SK-N-SH (cell line): ENCODE measurements at regions not wholly inside any gene's neighbourhood (a gene's known extent, or its start where the extent isn't known, plus 50 kb on each side); places are given as distances from the start of the nearest gene placed in this dataset.

Experiments used
- CTCF ChIA-PET: fragments of 300-600, 350-600 bp; formaldehyde crosslinking; extraction: SDS; loops from one replicate; lab custom pipeline; 2021; lab: Yijun Ruan, JAX
- POLR2A ChIA-PET: fragments of 350-600 bp; sonication (Branson Sonifier 250); formaldehyde crosslinking; extraction: SDS; loops from one replicate; lab custom pipeline; 2020; ENCODE audit warnings: antibody characterized with exemption, inconsistent platforms; lab: Yijun Ruan, JAX
- DNase-seq: peaks from one replicate; pipeline ENCODE4 v3.0.0; 2012
- H2AFZ ChIP-seq: fragments of 200-600 bp; sonication (generic); 2 replicates; pipeline ENCODE4 v1.8.1; 2016; ENCODE audit warnings: antibody characterized with exemption, mild to moderate bottlenecking, low read depth
- H3F3A ChIP-seq: fragments of 200-600 bp; sonication (generic); replicated peaks from 2 replicates; pipeline ENCODE3; 2016; ENCODE audit warnings: antibody characterized with exemption, mild to moderate bottlenecking; ENCODE audit not compliant: insufficient read depth
- H3K27ac ChIP-seq, 2 experiments: fragments of 200-500 bp in 1 of 2; fragments of 200-600 bp in 1 of 2; sonication (Bioruptor generic) in 1 of 2; sonication (generic), shearing (Covaris generic) in 1 of 2; 2 replicates each; pipeline versions ENCODE4 v1.5.1 to v1.6.1; 2014 to 2016; ENCODE audit warnings: low read depth in 2 of 2, inconsistent platforms in 1 of 2, low read length in 1 of 2, mild to moderate bottlenecking in 1 of 2, mixed read lengths in 1 of 2
- H3K27me3 ChIP-seq: fragments of 200-600 bp; sonication (generic), shearing (Covaris generic); 2 replicates; pipeline ENCODE4 v1.6.1; 2016; ENCODE audit warnings: mixed run types; ENCODE audit not compliant: insufficient read depth
- H3K36me3 ChIP-seq, 2 experiments: fragments of 200-500 bp in 1 of 2; fragments of 200-600 bp in 1 of 2; sonication (Bioruptor generic) in 1 of 2; sonication (generic) in 1 of 2; replicated peaks in 1 of 2; 2 replicates each; pipeline versions ENCODE3 to v1.5.1; 2014 to 2016; ENCODE audit warnings: low read length in 1 of 2, mild to moderate bottlenecking in 1 of 2; ENCODE audit not compliant: insufficient read depth in 2 of 2, control insufficient read depth in 1 of 2
- H3K4me1 ChIP-seq, 2 experiments: fragments of 200-500 bp in 1 of 2; fragments of 200-600 bp in 1 of 2; sonication (Bioruptor generic) in 1 of 2; sonication (generic), shearing (Covaris generic) in 1 of 2; 2 replicates each; pipeline versions ENCODE4 v1.5.1 to v1.6.1; 2014 to 2016; ENCODE audit warnings: low read depth in 1 of 2, low read length in 1 of 2, mixed run types in 1 of 2; ENCODE audit not compliant: insufficient read depth in 2 of 2, control insufficient read depth in 1 of 2
- H3K4me2 ChIP-seq: fragments of 200-600 bp; sonication (generic), shearing (Covaris generic); 2 replicates; pipeline ENCODE4 v1.6.1; 2017; ENCODE audit warnings: mixed run types
- H3K4me3 ChIP-seq, 2 experiments: fragments of 200-500 bp in 1 of 2; fragments of 200-600 bp in 1 of 2; sonication (Bioruptor generic) in 1 of 2; sonication (generic), shearing (Covaris generic) in 1 of 2; 2 replicates each; pipeline versions ENCODE4 v1.5.1 to v1.8.1; 2014 to 2016; ENCODE audit warnings: low read depth in 2 of 2, inconsistent platforms in 1 of 2, low read length in 1 of 2, mild to moderate bottlenecking in 1 of 2, mixed read lengths in 1 of 2, moderate library complexity in 1 of 2
- H3K79me2 ChIP-seq: fragments of 200-600 bp; sonication (generic); 2 replicates; pipeline ENCODE4 v1.8.1; 2017; ENCODE audit warnings: mild to moderate bottlenecking; ENCODE audit not compliant: insufficient read depth
- H3K9ac ChIP-seq: fragments of 200-600 bp; sonication (generic); 2 replicates; pipeline ENCODE4 v1.6.1; 2017; ENCODE audit warnings: mixed run types
- H3K9me2 ChIP-seq: fragments of 200-600 bp; sonication (generic); 2 replicates; pipeline ENCODE4 v1.6.1; 2017; ENCODE audit warnings: mixed run types
- H3K9me3 ChIP-seq: fragments of 200-600 bp; sonication (generic); 2 replicates; pipeline ENCODE4 v1.6.1; 2017; ENCODE audit warnings: mixed run types, mild to moderate bottlenecking, moderate library complexity
- H4K20me1 ChIP-seq: fragments of 200-600 bp; sonication (generic); 2 replicates; pipeline ENCODE4 v1.6.1; 2017; ENCODE audit warnings: mild to moderate bottlenecking, mixed run types; ENCODE audit not compliant: insufficient read depth
- CHD2 ChIP-seq: fragments of 150-350 bp; IDR thresholded peaks from 2 replicates; pipeline ENCODE4 v1.6.1; 2018; ENCODE audit warnings: low read length; ENCODE audit not compliant: partially characterized antibody
- FOSL2 ChIP-seq: IDR thresholded peaks from 2 replicates; pipeline ENCODE4 v1.4.0; 2012; ENCODE audit warnings: low read depth, mild to moderate bottlenecking, moderate library complexity, borderline replicate concordance
- FOXM1 ChIP-seq: IDR thresholded peaks from 2 replicates; pipeline ENCODE4 v1.4.0; 2012; ENCODE audit warnings: low read depth, mild to moderate bottlenecking
- GABPA ChIP-seq: IDR thresholded peaks from 2 replicates; pipeline ENCODE4 v1.4.0; 2012; ENCODE audit warnings: low read depth, mild to moderate bottlenecking
- MEF2A ChIP-seq: IDR thresholded peaks from 2 replicates; pipeline ENCODE4 v1.4.0; 2012; ENCODE audit warnings: low read depth, borderline replicate concordance
- NFIC ChIP-seq: IDR thresholded peaks from 2 replicates; pipeline ENCODE4 v1.4.0; 2012; ENCODE audit warnings: borderline replicate concordance
- POLR2AphosphoS5 ChIP-seq: IDR thresholded peaks from 2 replicates; pipeline ENCODE4 v1.6.1; 2012; ENCODE audit warnings: low read depth, low read length
- RAD21 ChIP-seq: IDR thresholded peaks from 2 replicates; pipeline ENCODE4 v1.6.1; 2012; ENCODE audit warnings: mild to moderate bottlenecking, low read length
- RFX5 ChIP-seq: IDR thresholded peaks from 2 replicates; pipeline ENCODE4 v1.6.1; 2012; ENCODE audit warnings: mild to moderate bottlenecking, improper control_type of control experiment, low read length
- SMC3 ChIP-seq: IDR thresholded peaks from 2 replicates; pipeline ENCODE4 v1.6.1; 2012; ENCODE audit warnings: low read depth, low read length, improper control_type of control experiment
- TCF12 ChIP-seq: IDR thresholded peaks from 2 replicates; pipeline ENCODE4 v1.4.0; 2012
- TEAD4 ChIP-seq: IDR thresholded peaks from 2 replicates; pipeline ENCODE4 v1.4.0; 2012; ENCODE audit warnings: mild to moderate bottlenecking, borderline replicate concordance; ENCODE audit not compliant: insufficient read depth
- YY1 ChIP-seq: IDR thresholded peaks from 2 replicates; pipeline ENCODE4 v1.4.0; 2012; ENCODE audit warnings: low read depth, mild to moderate bottlenecking
- WGBS: methylation state at CpG from one replicate; pipeline ENCODE4 v1.1.6; 2017; ENCODE audit warnings: low lambda C conversion rate; 5-methylcytosine and 5-hydroxymethylcytosine counted together
- TF ChIP-seq, protein P1 (sequence below): IDR thresholded peaks from 2 replicates; pipeline ENCODE4 v1.6.1; 2012; ENCODE audit warnings: mild to moderate bottlenecking, low read depth, low read length, moderate library complexity
- TF ChIP-seq, protein P2 (sequence below): IDR thresholded peaks from 2 replicates; pipeline ENCODE4 v1.4.0; 2012; ENCODE audit warnings: low read depth, borderline replicate concordance
- TF ChIP-seq, protein P3 (sequence below): IDR thresholded peaks from 2 replicates; pipeline ENCODE4 v1.4.0; 2012; ENCODE audit warnings: low read depth
- TF ChIP-seq, protein P4 (sequence below): IDR thresholded peaks from 2 replicates; pipeline ENCODE4; 2012

DNA sequence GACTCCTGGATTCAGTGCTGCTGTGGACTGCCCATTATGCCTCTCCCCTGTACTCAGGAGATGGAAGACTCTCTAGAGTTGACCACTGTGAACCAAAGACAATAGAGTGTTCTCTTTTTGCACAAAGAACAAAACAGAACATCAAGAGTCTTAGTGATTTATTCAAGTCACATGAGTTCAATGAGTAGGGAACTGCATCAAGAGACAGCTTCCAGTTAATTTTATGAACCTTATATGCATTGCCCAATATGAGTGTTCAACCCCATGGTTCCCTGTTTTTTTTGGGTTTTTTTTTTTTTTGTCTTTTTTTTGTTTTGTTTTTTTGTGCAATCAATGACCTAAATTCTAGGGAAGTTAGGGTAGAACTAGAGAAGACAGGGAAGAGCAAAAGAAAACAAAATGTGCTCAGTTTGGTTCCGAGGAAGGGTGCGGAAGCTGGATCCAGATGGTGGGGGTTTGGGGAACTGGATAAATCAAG lies 224.3 kb downstream of the MAFB start:
- Histone ChIP-seq H3K9me2 (no peaks in the 10 kb centered on the region), H2AFZ (no peak overlapping the region), H3K9ac (no peak overlapping the region), H4K20me1 (no peaks in the 10 kb centered on the region), H3F3A (no peaks in the 10 kb centered on the region), H3K27ac (no peak overlapping the region), H3K36me3 (no peaks in the 10 kb centered on the region), H3K4me3 (no peak overlapping the region), H3K9me3 (no peaks in the 10 kb centered on the region), H3K4me2 (no peak overlapping the region), H3K27me3 (no peaks in the 10 kb centered on the region), H3K4me1 (peaks cover 0 to 3% of the 10 kb centered on the region in 2 experiments; a peak in 2 of 4 replicates), H3K79me2 (no peaks in the 10 kb centered on the region)
- WGBS: 77% methylated on average over 2 of the region's 2 CpGs
- ChIA-PET POLR2A (no interaction called here), CTCF (interaction anchor here (1.2 kb wide), 1 partner anchor 10 kb away, joined by 3 read pairs; no protein-coding TSS in a partner anchor)
- DNase-seq: no peak
- TF ChIP-seq FOXM1 (no peak), CHD2 (no peak)
- TF ChIP-seq, protein P1, sequence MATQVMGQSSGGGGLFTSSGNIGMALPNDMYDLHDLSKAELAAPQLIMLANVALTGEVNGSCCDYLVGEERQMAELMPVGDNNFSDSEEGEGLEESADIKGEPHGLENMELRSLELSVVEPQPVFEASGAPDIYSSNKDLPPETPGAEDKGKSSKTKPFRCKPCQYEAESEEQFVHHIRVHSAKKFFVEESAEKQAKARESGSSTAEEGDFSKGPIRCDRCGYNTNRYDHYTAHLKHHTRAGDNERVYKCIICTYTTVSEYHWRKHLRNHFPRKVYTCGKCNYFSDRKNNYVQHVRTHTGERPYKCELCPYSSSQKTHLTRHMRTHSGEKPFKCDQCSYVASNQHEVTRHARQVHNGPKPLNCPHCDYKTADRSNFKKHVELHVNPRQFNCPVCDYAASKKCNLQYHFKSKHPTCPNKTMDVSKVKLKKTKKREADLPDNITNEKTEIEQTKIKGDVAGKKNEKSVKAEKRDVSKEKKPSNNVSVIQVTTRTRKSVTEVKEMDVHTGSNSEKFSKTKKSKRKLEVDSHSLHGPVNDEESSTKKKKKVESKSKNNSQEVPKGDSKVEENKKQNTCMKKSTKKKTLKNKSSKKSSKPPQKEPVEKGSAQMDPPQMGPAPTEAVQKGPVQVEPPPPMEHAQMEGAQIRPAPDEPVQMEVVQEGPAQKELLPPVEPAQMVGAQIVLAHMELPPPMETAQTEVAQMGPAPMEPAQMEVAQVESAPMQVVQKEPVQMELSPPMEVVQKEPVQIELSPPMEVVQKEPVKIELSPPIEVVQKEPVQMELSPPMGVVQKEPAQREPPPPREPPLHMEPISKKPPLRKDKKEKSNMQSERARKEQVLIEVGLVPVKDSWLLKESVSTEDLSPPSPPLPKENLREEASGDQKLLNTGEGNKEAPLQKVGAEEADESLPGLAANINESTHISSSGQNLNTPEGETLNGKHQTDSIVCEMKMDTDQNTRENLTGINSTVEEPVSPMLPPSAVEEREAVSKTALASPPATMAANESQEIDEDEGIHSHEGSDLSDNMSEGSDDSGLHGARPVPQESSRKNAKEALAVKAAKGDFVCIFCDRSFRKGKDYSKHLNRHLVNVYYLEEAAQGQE: no peak

GRCh38 chr20:40463171-40463570 lies 225.9 kb downstream of the MAFB start:
- H3K4me2 ChIP-seq: no peak overlapping the region
- no peak overlapping the region for H3K9ac ChIP-seq
- no peaks in the 10 kb centered on the region for H3K27me3 ChIP-seq
- no peaks in the 10 kb centered on the region for H3K36me3 ChIP-seq
- H3K9me3 ChIP-seq: no peaks in the 10 kb centered on the region
- H3K4me1 ChIP-seq: peaks cover 0 to 3% of the 10 kb centered on the region in 2 experiments; a peak in 2 of 4 replicates
- no peaks in the 10 kb centered on the region for H4K20me1 ChIP-seq
- TF ChIP-seq GABPA (no peak), MEF2A (no peak), NFIC (no peak), YY1 (no peak), TEAD4 (no peak), RFX5 (no peak), FOSL2 (no peak), TCF12 (no peak), POLR2AphosphoS5 (no peak), SMC3 (no peak), RAD21 (no peak), FOXM1 (no peak)
- TF ChIP-seq, protein P2, sequence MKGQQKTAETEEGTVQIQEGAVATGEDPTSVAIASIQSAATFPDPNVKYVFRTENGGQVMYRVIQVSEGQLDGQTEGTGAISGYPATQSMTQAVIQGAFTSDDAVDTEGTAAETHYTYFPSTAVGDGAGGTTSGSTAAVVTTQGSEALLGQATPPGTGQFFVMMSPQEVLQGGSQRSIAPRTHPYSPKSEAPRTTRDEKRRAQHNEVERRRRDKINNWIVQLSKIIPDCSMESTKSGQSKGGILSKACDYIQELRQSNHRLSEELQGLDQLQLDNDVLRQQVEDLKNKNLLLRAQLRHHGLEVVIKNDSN: no peak
- TF ChIP-seq, protein P3, sequence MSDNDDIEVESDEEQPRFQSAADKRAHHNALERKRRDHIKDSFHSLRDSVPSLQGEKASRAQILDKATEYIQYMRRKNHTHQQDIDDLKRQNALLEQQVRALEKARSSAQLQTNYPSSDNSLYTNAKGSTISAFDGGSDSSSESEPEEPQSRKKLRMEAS: no peak
- TF ChIP-seq, protein P4, sequence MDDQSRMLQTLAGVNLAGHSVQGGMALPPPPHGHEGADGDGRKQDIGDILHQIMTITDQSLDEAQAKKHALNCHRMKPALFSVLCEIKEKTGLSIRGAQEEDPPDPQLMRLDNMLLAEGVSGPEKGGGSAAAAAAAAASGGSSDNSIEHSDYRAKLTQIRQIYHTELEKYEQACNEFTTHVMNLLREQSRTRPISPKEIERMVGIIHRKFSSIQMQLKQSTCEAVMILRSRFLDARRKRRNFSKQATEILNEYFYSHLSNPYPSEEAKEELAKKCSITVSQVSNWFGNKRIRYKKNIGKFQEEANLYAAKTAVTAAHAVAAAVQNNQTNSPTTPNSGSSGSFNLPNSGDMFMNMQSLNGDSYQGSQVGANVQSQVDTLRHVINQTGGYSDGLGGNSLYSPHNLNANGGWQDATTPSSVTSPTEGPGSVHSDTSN: no peak
- no peaks in the 10 kb centered on the region for H3F3A ChIP-seq
- WGBS: 32% methylated on average over 4 of the region's 6 CpGs
- POLR2A ChIA-PET: no interaction called here
- CTCF ChIA-PET: no interaction called here
- H3K79me2 ChIP-seq: no peaks in the 10 kb centered on the region
- H2AFZ ChIP-seq: no peak overlapping the region
- DNase-seq: no peak
- H3K4me3 ChIP-seq: no peak overlapping the region
- no peak overlapping the region; a peak in 1 of 4 replicates for H3K27ac ChIP-seq
- no peaks in the 10 kb centered on the region for H3K9me2 ChIP-seq
